Muscle of arm (tissue), 1 donor: ENCODE measurements at regions not wholly inside any gene's neighbourhood (a gene's known extent, or its start where the extent isn't known, plus 50 kb on each side); places are given as distances from the start of the nearest gene placed in this dataset.

ENCODE experiments used
- DNase-seq: peaks from one replicate; pipeline ENCODE4 v3.0.0-alpha.2; 2013

DNA sequence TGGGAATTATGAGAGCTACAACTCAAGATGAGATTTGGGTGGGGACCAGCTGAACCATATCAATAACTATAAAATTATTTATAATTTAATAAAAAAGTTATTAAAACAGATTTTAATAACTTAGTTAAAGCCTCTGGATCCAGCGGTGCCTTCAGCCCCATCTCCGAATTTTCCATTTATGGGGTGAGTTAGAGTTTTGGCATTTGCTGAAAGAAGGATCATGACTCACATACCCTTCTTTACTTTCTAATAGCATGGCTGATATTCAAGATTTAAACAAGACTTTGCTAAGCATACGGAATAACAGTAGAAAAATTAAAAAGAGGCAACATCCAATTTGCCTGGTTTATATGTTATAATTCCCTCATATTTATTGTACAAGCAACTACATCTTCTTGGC, 94.5 kb downstream of the RDH14 start:
- no peak for DNase-seq

DNA sequence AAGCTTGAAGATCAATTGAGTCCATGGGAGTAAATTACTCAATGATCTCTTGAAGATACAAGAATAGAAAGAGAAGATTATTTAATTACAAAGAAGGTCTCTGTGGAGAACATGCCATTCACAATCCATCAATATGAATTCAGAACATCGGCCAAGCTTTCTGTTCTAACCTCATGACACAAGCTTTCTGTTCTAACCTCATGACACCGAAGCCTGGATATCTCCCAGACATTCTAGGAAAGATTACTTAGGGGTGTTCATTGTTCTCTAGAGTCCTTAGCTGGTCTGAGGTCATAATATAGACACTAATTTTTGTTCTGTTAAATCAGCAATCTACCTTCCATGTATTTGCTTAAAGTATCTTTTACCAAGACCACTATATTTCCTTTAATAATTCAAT, 95.5 kb downstream of the RDH14 start:
- DNase-seq = no peak

DNA sequence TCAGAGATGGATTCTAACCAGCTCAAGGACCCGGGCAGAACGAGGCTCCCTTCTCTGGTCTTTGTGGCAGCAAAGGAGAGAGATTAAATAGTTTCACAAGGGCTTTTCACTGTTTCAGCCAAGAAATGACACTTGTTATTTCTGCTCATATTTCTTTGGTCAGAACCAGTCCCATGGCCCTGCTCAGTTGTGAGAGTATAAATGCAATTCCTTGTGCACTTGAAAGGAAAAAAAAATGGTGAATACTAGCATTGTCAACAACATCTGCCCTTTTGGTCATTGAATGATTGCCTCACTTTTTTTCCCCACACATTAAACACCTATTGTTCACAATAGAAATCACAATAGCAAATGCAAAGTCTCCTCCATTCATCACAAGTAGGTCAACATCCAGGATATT, 104.4 kb downstream of the RDH14 start:
- DNase-seq = no peak

DNA sequence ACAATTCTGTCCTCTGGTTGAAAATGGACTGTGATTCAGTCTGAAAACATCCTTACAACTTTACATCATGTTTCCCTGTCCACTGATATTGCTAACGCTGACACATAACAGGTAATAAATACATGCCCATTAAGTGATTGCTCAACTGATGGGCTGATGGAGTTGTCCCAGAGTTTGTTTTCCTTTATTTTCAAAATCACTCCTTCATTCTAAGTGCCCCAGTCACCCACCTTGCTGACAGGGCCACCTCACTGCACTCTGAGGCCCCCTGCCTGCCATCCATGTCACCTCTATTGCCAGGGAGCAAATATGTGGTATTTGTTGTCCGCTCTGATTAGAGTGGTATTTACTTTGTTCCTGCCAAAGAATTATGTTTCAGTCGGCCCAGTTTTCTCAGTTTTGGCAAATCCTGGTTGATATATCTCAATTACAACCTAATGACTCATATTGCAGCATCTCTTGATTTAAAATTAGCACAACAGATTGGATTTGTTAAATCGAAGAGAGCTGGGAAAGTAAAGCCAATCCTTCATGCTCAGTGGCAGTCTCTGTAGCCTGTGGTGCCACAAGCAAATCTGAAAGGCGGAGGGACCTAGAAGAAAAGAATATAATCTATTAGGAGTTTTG, 105.1 kb downstream of the RDH14 start:
- no peak for DNase-seq

DNA sequence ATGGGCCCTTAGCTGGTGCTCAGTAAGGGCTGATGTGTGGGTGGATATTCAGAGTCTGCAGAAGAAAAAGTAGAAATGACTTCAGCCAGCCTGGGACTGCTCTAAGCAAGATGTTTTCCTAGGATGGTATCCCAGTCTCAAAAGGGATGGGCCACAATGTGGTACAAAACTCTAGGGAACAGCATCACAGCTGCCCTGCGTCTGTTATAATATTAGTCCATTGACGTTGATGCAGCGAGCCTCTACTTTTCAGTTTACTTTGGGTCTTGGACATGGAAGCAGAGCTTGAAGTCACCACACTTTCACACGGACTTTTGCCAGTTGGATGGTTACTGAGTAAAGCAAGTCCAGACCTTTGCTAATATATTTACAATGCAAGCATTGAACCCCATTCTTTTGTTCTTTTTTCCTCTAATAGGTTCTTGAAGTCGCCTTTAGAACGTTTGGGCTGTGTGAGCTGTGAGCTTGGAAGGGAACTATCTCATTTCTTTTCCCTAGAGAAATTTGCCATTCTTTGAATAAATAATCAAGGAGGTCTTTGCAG, 105.7 kb downstream of the RDH14 start:
- DNase-seq = no peak

DNA sequence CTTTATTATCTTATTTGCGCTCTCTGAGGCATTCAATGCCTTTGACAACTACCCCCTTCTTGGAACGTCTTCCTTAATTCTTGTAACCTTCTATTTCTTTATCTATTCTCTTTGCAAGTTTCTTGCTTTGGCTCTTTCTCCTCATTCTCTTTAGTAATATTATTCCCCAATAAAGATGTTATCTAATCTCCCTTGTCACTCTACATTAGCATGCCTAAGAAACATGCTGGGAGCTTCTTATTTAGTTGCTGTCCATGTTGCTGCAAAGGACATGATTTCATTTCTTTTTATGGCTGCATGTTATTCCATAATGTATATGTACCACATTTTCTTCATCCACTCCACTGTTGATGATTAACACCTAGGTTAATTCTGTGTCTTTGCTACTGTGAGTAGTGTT, 113.7 kb downstream of the RDH14 start:
- no peak for DNase-seq

DNA sequence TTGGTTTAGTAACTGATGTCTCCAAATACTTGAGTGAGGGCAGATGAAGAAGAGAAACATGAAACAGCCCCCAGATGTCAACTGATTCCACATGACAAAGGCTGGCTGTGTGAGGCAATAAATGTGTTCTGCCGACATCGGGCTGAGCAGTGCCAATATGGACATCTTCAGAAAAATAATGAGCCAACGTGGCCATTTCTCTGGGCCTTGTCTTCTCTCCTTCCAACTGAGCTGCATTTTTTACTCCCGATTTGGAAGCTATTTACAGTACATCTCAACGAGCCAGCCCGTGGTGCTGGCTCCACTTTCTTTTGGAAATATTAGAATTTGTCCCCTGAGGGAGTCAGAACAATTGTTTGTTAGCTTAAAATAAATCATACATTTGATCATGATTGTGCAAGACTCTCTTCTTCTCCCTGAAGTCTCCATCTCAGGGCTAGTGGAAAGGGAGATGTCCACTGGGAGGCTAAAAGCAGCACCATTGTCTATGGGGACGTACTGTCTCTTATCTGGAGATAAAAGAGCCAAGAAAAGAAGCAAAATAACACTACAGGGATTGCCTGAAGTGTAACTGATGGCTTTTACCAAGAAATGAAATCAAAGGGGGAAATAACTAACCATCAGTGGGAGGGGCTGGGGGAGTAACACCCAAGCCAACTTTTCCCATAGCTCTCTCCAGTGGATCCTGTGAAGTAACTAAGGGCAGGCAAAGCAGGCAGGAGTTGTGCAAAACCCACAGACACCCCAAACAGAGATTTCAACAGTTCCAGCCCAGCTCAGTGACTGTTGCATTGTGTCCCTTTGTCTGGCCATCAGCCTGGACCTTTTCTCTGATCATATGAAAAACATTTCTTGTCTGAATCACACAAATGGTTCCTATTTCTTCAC, 114.8 kb downstream of the RDH14 start:
- DNase-seq = no peak

DNA sequence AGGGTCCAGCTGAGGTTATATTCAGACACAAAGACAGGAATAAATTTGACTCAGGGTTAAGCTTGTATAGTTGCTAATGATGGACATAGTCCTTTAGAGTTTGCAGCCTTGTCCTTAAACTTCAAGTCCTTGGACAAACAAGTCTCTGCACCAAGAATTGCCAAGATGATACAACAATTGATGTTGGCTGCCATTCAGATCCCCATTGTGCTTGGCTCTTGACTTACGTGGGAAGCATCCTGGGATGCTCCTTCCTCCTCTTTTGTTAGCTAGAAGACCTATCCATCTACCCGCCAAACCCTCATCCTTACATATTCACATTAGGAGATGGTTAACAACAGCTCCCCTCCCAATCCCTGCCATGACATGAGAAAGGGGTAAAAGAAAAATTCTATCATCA, 115.6 kb downstream of the RDH14 start:
- no peak for DNase-seq

DNA sequence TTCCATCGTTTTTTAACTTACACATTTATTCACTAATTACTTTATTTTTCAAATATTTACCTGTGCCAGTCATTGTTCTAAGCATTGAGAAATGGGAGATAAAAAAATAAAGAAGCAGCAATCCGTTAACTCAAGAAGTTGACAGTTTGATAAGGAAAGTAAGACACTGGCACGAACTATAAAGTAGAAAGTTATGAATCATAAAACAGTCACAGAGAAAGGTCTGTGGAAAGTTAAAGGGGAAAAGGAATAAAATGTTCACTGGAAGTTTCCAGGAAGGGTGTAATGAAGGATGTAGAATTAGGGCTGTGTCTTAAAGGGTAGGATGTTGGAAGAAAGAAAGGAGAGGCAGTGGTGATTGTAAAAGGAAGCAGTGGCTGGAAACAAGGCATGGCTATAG, 118.9 kb downstream of the RDH14 start:
- no peak for DNase-seq

DNA sequence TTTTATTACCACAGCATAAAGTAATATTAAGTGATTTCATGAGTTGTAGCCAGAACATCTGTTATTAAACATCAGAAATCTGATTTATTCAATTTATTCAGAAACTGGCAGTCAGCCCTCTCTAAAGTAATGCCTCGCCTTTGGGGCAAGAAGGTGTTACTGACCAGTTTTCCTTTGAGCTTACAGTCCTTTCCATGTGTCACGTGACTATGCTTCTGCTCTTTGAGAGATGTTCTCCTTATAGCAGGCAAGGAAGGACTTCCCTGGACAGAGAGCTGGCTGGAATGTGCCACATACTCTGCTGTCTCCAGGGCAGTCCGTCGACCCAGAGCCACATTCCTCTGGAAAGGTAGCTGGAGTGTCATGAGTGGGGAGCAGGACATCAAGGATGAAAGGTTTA, 119.7 kb downstream of the RDH14 start:
- DNase-seq = no peak

DNA sequence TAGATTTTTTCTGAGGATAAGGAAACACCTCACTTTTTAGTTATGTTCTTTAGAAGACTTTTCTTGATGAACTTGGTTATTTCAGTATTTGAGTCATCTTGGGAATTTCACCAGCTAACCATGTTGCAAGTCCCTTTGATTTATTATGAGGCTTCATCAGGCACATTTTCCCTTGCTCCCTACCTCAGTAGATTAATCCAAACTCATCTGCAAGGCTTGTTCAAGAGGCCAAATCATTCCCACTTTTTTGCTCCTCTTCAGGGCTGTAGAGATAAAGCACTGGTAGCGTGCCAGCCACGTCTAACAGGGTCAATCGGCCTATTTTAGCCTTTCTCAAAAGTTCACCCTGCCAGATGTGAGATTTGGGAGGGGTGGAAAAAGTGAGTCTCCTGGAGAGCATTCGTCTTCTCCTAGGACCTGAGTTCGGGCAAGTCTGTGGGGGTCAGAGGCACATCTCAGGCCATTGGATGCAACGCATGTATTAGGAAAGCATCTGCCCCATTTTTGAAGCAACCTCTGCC, 120.3 kb downstream of the RDH14 start:
- no peak for DNase-seq

DNA sequence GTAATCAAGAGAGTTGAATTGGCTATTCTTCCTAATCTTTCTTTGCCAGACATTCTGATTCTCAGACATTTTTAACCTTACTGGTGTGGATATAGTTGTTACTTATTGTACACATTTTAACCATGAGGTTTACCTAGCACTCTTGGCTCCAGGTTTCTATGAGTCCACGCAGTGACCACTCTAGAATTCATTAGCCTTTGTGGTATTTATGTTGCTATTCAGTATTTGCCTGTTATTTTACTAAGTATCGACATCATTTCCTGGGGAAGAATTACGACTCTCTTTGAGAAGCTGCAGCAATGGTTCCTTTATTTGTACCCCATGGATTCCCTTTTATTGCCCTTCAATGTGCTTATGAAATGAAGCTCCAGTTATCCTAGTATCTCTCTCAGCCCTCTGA, 120.7 kb downstream of the RDH14 start:
- no peak for DNase-seq

DNA sequence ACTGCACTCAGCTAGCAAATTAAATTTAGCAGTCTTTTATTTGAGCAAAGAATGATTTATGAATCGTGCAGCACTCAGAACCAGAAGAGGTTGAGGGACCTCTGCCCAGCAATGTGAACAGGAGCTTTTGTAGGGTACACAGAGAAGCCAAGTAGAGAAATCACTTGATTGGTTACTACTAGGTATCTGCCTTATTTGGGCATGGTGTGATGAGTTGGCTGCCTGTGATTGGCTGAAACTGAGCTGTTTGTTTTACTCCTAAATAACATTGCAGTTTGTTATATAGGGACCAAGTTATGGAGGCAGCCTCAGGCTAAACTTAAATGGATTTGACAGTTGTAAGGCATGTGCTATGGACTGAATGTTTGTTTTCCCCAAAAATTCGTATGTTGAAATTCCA, 122.5 kb downstream of the RDH14 start:
- DNase-seq = no peak

DNA sequence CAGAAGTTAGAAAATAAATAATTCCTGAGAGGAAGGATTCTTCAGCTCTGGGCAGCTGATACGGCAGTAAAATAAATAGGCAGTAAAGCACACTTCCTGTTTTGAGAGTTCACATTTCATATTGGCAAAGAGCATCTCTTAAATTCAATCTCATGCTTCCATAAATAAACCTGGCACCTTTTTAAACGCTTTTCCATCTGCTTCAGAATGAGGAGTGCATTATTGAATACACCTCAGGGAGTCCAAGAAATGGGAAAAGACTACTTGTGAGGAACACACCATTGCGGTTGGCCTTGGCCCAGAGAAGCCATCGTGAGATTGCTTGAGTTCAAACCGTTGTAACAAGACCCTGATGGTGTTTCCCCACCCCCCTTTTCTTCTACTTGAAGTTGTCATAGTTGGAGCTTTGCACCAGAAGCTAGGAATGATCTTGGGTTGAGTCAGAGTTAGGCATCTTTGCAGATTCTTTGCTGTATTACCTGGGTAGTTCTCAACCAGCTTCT, 123.9 kb downstream of the RDH14 start:
- peak; percentile 77 for DNase-seq

DNA sequence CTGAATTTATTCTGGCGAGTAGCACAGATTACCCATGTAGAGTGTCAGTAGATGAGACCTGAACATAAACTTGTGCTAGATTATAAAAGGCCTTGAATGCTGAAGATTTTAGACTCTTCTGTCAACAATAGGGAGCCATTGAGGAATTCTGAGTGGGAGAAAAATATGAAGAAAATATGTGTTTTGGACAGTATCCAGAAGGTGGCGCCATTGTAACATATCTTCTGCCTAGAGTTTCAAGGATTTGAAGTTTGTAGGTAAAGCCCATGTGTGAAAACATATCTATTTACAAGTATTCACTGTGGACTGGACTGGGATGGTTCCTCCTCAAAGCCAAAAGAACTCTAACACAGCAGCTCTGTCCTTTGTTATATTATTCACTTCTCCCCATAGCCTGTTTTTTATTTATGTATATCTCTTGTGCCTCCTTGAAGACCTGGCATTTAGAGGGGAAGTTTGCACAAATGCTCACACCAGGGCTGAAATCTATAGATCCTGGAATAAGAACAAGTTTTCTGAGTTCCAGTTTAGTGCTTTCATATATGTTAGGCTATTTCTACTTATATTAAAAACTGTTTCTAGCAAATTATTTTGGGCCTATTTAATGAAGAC, 124.9 kb downstream of the RDH14 start:
- peak; percentile 79 for DNase-seq

DNA sequence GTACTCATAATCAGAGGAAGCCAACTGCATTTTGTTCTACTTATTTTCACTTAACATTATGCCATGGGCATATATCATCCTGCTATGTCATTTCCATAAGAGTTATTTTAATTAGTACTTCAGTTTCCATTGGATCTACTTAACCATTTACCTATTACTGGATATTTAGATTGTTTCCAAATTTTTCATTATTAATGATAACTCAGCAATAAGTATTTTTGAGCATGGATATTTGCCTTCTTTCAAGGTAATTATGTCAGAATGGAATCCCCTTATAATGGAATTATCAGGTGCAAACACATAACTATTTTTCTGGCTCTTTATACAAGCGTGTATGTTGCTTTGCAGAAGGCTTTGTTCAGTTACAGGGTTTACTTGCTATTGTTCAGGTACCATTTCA, 126.6 kb downstream of the RDH14 start:
- no peak for DNase-seq

DNA sequence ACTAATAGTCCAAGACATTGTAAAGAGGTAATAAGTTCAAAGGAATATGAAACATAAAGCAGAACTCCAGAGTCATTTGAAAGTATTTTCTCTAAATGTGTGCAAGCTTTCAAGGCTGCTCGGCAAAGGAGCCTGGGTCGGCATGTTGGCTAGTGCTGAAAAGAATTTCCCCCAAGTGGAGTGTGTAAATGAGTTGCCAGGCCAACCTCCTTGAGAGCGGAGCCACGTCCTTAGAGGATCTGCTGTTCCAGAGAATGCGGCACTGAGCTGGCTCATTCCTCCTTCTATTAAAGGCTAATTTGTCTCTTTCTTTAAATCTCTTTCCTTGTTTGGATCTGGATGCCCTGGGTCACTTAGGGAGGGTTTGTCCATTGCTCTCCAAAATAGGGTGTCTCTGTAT, 127.5 kb downstream of the RDH14 start:
- no peak for DNase-seq

DNA sequence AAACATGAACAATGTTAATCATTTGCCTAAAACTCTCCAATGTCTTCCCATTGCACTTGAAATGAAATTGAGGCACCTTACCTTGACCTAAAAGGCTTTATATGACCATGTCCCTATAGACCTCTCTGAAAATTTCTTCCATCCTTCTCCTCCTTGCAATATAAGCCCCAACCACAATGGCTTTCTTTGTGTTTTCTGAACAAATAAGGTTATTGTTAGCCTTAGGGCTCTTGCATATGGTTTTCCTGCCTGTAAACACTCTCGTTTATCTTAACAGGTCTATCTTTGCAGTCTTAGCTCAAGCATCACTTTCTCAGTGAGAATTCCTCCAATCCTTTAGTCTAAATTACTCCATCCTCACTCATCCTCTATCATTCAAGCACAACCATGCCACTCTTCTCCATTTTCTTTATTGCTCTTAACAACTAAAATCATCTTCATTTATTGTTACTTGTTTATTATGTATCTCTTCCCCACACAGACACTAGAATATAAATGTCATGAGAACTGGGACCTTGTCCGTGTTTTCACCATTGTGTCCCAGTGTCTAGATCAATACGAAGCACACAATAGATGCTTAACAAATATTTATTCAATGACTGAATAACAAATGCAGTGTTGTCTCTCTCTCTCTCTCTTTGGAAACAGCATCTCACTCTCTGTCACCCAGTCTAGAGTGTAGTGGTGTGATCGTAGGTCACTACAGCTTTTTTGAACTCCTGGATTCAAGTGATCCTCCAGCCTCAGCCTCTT, 129.3 kb downstream of the RDH14 start:
- DNase-seq = no peak

DNA sequence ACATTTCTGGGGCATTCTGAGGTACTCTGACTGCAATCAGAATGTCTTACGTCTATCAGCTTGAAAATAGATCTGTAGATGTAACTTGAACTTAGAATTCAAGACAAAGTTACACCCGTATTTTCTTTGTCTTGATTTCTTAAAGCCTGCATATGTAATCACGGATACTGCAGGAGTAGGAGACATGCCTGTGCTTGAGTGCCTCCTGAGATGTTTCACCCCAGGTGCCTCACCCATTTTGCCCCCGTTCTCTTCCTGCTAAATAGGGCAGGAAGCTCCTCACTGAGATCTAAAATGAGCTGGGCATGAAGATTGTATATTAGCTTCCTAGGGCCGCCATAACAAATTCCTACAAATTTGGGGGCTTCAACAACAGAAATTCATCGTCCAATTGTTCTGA, 131.9 kb downstream of the RDH14 start:
- DNase-seq = no peak

DNA sequence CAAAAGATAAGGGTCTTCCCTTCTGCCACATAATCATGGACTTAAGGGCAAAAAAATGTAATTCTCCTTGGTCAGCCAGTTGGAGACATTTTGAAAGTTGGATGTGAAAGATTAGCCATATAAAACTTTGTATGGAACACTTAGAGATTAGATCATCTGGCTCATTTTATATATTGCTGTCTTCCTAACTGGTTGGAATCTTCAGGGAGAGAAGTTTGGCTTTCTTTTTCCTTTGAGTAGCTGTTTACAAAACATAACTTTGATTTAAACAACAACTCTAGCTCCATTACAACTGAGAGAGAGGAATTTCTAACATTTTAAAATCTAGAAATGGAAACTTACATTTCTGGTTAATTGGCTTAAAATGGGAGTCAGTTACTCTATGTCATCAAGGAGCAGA, 132.7 kb downstream of the RDH14 start:
- no peak for DNase-seq

DNA sequence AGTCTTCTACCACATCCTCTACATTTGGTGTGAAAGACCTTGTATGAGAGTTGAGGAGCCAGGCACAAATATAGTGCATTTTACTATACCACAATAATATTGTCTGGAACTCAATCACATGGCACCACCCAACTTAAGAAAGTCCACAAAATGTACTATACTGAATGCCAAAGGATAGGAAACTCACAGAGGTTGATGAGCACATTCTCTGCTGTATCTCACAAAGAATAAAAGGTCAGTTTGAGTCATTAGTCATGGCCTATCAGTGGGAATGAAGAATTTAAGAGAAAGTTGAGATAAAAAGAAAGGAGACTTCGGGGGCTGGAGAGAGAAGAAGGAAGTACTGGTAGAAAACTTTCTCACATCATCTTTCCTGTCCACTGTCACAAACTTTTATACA, 134.3 kb downstream of the RDH14 start:
- no peak for DNase-seq

DNA sequence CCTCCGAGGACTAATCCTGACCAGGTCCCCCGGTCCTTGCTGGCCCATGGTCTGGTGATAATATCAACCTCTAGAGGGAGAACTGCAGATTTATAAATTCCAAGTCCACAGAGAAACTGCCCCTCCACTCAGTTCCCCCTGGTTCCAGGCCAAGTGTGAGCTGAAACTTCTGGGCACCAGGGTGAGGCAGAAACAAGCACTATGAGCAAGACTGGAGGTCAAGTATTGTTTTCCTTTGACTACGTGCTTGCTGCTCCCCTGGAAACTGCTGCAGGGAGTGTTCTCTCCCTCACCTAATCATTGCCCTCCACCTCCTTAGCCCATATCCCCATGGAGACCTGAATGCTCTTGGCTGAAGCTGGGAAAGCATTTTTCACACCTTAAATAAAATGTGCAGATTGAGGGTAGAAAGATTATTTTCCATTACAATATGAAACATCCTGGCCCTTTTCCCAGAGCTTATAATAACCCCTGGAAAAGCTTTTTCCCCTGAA, 135.2 kb downstream of the RDH14 start:
- peak; percentile 81 for DNase-seq
